ENCODE measurements at regions not wholly inside any gene's neighbourhood (a gene's known extent, or its start where the extent isn't known, plus 50 kb on each side); places are given as distances from the start of the nearest gene placed in this dataset.

DNA sequence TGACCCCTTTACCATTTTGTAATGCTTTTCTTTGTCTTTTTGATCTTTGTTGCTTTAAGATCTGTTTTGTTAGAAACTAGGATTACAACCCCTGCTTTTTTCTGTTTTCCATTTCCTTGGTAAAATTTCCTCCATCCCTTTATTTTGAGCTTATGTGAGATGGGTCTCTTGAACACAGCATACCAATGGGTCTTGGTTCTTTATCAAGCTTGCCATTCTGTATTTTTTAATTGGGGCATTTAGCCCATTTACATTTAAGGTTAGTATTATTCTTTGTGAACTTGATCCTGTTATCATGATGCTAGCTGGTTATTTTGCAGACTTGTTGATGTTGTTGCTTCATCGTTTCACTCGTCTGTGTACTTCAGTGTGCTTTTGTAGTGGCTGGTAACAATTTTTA is 337.3 kb downstream of the SPATA31D1 start:
- TF ChIP-seq, protein P1, sequence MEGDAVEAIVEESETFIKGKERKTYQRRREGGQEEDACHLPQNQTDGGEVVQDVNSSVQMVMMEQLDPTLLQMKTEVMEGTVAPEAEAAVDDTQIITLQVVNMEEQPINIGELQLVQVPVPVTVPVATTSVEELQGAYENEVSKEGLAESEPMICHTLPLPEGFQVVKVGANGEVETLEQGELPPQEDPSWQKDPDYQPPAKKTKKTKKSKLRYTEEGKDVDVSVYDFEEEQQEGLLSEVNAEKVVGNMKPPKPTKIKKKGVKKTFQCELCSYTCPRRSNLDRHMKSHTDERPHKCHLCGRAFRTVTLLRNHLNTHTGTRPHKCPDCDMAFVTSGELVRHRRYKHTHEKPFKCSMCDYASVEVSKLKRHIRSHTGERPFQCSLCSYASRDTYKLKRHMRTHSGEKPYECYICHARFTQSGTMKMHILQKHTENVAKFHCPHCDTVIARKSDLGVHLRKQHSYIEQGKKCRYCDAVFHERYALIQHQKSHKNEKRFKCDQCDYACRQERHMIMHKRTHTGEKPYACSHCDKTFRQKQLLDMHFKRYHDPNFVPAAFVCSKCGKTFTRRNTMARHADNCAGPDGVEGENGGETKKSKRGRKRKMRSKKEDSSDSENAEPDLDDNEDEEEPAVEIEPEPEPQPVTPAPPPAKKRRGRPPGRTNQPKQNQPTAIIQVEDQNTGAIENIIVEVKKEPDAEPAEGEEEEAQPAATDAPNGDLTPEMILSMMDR (IDR thresholded peaks at IDR 0.05; ENCODE audit: unreplicated experiment), result no peak
- no peaks in the 10 kb centered on the region for H3K36me3 Mint-ChIP-seq (ENCODE audit: low read depth, unreplicated experiment)

DNA sequence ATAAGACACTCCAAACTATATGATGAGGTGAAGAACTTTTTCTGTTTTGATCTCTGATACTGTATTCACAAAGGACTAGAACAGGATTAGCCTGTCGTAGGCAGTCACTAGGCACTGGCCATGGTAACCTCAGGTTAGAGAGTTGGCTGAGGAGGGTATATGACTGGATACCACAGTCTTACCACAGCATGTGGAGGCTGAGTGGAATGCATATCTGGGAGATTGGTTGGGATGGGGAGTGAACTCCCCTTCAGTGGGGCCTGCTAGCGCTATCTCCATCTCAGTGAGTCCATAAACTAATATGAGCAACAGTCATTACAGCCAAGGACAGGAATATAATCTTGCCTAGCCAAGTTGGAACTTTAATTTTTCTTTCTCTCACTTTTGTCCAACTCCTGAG is 339.1 kb downstream of the SPATA31D1 start:
- Mint-ChIP-seq H3K4me3 (ENCODE audit: unreplicated experiment) (no peak overlapping the region), H3K27me3 (ENCODE audit: unreplicated experiment) (no peaks in the 10 kb centered on the region), H3K36me3 (ENCODE audit: low read depth, unreplicated experiment) (no peaks in the 10 kb centered on the region), H3K9me3 (ENCODE audit: unreplicated experiment) (no peaks in the 10 kb centered on the region), H3K27ac (ENCODE audit: unreplicated experiment) (no peak overlapping the region), H3K4me1 (ENCODE audit: unreplicated experiment) (no peaks in the 10 kb centered on the region)
- TF ChIP-seq, protein P1 (IDR thresholded peaks at IDR 0.05; ENCODE audit: unreplicated experiment), result no peak
- DNase-seq (ENCODE audit: low spot score), result no peak

More for the DNA sequence above, 337.3 kb downstream of the SPATA31D1 start:
- H3K4me3 Mint-ChIP-seq (ENCODE audit: unreplicated experiment), result no peak overlapping the region
- no peak overlapping the region for H3K27ac Mint-ChIP-seq (ENCODE audit: unreplicated experiment)
- H3K27me3 Mint-ChIP-seq (ENCODE audit: unreplicated experiment), result no peaks in the 10 kb centered on the region
- no peaks in the 10 kb centered on the region for H3K9me3 Mint-ChIP-seq (ENCODE audit: unreplicated experiment)
- DNase-seq (ENCODE audit: low spot score), result no peak
- H3K4me1 Mint-ChIP-seq (ENCODE audit: unreplicated experiment), result no peaks in the 10 kb centered on the region

GRCh38 chr9:82331079-82331478 is 342.5 kb downstream of the SPATA31D1 start:
- no peak for DNase-seq (ENCODE audit: low spot score)
- TF ChIP-seq, protein P1 (IDR thresholded peaks at IDR 0.05; ENCODE audit: unreplicated experiment), result no peak
- Mint-ChIP-seq H3K27me3 (ENCODE audit: unreplicated experiment) (peaks cover 2% of the 10 kb centered on the region), H3K27ac (ENCODE audit: unreplicated experiment) (no peak overlapping the region), H3K9me3 (ENCODE audit: unreplicated experiment) (no peaks in the 10 kb centered on the region), H3K36me3 (ENCODE audit: low read depth, unreplicated experiment) (no peaks in the 10 kb centered on the region), H3K4me1 (ENCODE audit: unreplicated experiment) (peaks cover 2% of the 10 kb centered on the region), H3K4me3 (ENCODE audit: unreplicated experiment) (no peak overlapping the region)

GRCh38 chr9:82332018-82332773 is 343.6 kb downstream of the SPATA31D1 start:
- no peak overlapping the region for H3K27ac Mint-ChIP-seq (ENCODE audit: unreplicated experiment)
- H3K4me3 Mint-ChIP-seq (ENCODE audit: unreplicated experiment), result no peak overlapping the region
- H3K9me3 Mint-ChIP-seq (ENCODE audit: unreplicated experiment), result no peaks in the 10 kb centered on the region
- H3K27me3 Mint-ChIP-seq (ENCODE audit: unreplicated experiment), result peaks cover 2% of the 10 kb centered on the region
- peaks cover 2% of the 10 kb centered on the region for H3K4me1 Mint-ChIP-seq (ENCODE audit: unreplicated experiment)
- H3K36me3 Mint-ChIP-seq (ENCODE audit: low read depth, unreplicated experiment), result no peaks in the 10 kb centered on the region
- TF ChIP-seq, protein P1 (IDR thresholded peaks at IDR 0.05; ENCODE audit: unreplicated experiment), result no peak
- no peak for DNase-seq (ENCODE audit: low spot score)

GRCh38 chr9:82332774-82333152 is 344.2 kb downstream of the SPATA31D1 start:
- Mint-ChIP-seq H3K4me3 (ENCODE audit: unreplicated experiment) (no peak overlapping the region), H3K4me1 (ENCODE audit: unreplicated experiment) (peaks cover 2% of the 10 kb centered on the region), H3K36me3 (ENCODE audit: low read depth, unreplicated experiment) (no peaks in the 10 kb centered on the region), H3K27me3 (ENCODE audit: unreplicated experiment) (peaks cover 2% of the 10 kb centered on the region), H3K27ac (ENCODE audit: unreplicated experiment) (no peak overlapping the region), H3K9me3 (ENCODE audit: unreplicated experiment) (no peaks in the 10 kb centered on the region)
- no peak for DNase-seq (ENCODE audit: low spot score)
- TF ChIP-seq, protein P1 (IDR thresholded peaks at IDR 0.05; ENCODE audit: unreplicated experiment), result no peak

All from endothelial cell (in vitro differentiated cells).